BJ (cell line): ENCODE measurements at regions not wholly inside any gene's neighbourhood (a gene's known extent, or its start where the extent isn't known, plus 50 kb on each side); places are given as distances from the start of the nearest gene placed in this dataset.

Source experiments
- CTCF ChIA-PET: fragments of 350-600 bp; formaldehyde crosslinking; extraction: SDS; loops from one replicate; lab custom pipeline; 2021; ENCODE audit warnings: antibody characterized with exemption, inconsistent platforms; lab: Yijun Ruan, JAX
- POLR2A ChIA-PET: fragments of 300-600 bp; sonication (Branson Sonifier 250); formaldehyde crosslinking; extraction: SDS; loops from one replicate; lab custom pipeline; 2021; ENCODE audit warnings: antibody characterized with exemption; lab: Charles Lee
- DNase-seq: peaks from one replicate; pipeline ENCODE4 v3.0.0-alpha.2; 2011; ENCODE audit warnings: low read depth
- H3K27me3 ChIP-seq: 2 replicates; pipeline ENCODE4 v1.6.0; 2011; ENCODE audit warnings: low read length; ENCODE audit not compliant: control insufficient read depth, insufficient read depth
- H3K36me3 ChIP-seq: 2 replicates; pipeline ENCODE4 v1.5.1; 2011; ENCODE audit warnings: low read length; ENCODE audit not compliant: control insufficient read depth, insufficient read depth
- H3K4me3 ChIP-seq: 2 replicates; pipeline ENCODE4 v1.5.1; 2011; ENCODE audit warnings: low read depth, mild to moderate bottlenecking, control low read depth, low read length
- CTCF ChIP-seq: IDR thresholded peaks from 2 replicates; pipeline ENCODE4 v1.5.1; 2011; ENCODE audit warnings: low read depth, mild to moderate bottlenecking, control low read depth, inconsistent platforms, low read length, moderate library complexity; ENCODE audit not compliant: insufficient read depth

GRCh38 chr6:104617591-104617990 lies 242.1 kb downstream of the HACE1 start:
- TF ChIP-seq CTCF: no peak
- ChIA-PET POLR2A (no interaction called here), CTCF (interaction anchor here (0.5 to 0.6 kb wide), 2 partner anchors 153 to 340 kb away, joined by 3 read pairs; no protein-coding TSS in a partner anchor)
- no peaks in the 10 kb centered on the region for H3K36me3 ChIP-seq
- no peaks in the 10 kb centered on the region for H3K27me3 ChIP-seq
- H3K4me3 ChIP-seq: no peak overlapping the region
- DNase-seq: no peak

GRCh38 chr6:104614394-104614793 lies 245.3 kb downstream of the HACE1 start:
- TF ChIP-seq CTCF: no peak
- Histone ChIP-seq H3K4me3 (no peak overlapping the region), H3K36me3 (no peaks in the 10 kb centered on the region), H3K27me3 (no peaks in the 10 kb centered on the region)
- ChIA-PET POLR2A (interaction anchor here (0.5 kb wide), 1 partner anchor 103 kb away, joined by 3 read pairs; no protein-coding TSS in a partner anchor), CTCF (interaction anchor here (1.3 kb wide), 1 partner anchor 9 kb away, joined by 6 read pairs; no protein-coding TSS in a partner anchor)
- no peak for DNase-seq

GRCh38 chr6:104613416-104614001 lies 246.2 kb downstream of the HACE1 start:
- no peaks in the 10 kb centered on the region for H3K36me3 ChIP-seq
- no peak for TF ChIP-seq CTCF
- DNase-seq: no peak
- ChIA-PET CTCF (interaction anchor here (1.3 kb wide), 1 partner anchor 9 kb away, joined by 6 read pairs; no protein-coding TSS in a partner anchor), POLR2A (no interaction called here)
- no peak overlapping the region for H3K4me3 ChIP-seq
- no peaks in the 10 kb centered on the region for H3K27me3 ChIP-seq

GRCh38 chr6:104612541-104612940 lies 247.2 kb downstream of the HACE1 start:
- ChIA-PET POLR2A (no interaction called here), CTCF (no interaction called here)
- no peaks in the 10 kb centered on the region for H3K27me3 ChIP-seq
- no peak for DNase-seq
- no peak overlapping the region for H3K4me3 ChIP-seq
- H3K36me3 ChIP-seq: no peaks in the 10 kb centered on the region
- TF ChIP-seq CTCF: no peak

- no peak overlapping the region for H3K4me3 ChIP-seq
- DNase-seq: no peak
- H3K27me3 ChIP-seq: no peaks in the 10 kb centered on the region
- no peak for TF ChIP-seq CTCF
- no peaks in the 10 kb centered on the region for H3K36me3 ChIP-seq
- CTCF ChIA-PET: no interaction called here
- POLR2A ChIA-PET: no interaction called here
Measured at GRCh38 chr6:104608101-104608500, 251.6 kb downstream of the HACE1 start.
